ENCODE measurements at regions not wholly inside any gene's neighbourhood (a gene's known extent, or its start where the extent isn't known, plus 50 kb on each side); places are given as distances from the start of the nearest gene placed in this dataset.

GRCh38 chr2:207311316-207312005 is 145.7 kb upstream of the KLF7 start (continued):
- TF ChIP-seq E2F6 (IDR thresholded peaks at IDR 0.05; ENCODE audit: borderline replicate concordance in 1 of 2, extremely low read depth in 1 of 2, insufficient read depth in 1 of 2, insufficient read length in 1 of 2, low read depth in 1 of 2, low read length in 1 of 2, poor library complexity in 1 of 2, severe bottlenecking in 1 of 2), result no peak
- no peak for TF ChIP-seq PRPF4 (IDR thresholded peaks at IDR 0.05; ENCODE audit: insufficient read depth, low read depth, low read length, poor library complexity, severe bottlenecking)
- no peak for TF ChIP-seq NR2F6 (CRISPR knock-in tag; IDR thresholded peaks at IDR 0.05)
- no peak for TF ChIP-seq ZNF507 (tag; conservative IDR thresholded peaks at IDR 0.05)
- TF ChIP-seq, protein P1, sequence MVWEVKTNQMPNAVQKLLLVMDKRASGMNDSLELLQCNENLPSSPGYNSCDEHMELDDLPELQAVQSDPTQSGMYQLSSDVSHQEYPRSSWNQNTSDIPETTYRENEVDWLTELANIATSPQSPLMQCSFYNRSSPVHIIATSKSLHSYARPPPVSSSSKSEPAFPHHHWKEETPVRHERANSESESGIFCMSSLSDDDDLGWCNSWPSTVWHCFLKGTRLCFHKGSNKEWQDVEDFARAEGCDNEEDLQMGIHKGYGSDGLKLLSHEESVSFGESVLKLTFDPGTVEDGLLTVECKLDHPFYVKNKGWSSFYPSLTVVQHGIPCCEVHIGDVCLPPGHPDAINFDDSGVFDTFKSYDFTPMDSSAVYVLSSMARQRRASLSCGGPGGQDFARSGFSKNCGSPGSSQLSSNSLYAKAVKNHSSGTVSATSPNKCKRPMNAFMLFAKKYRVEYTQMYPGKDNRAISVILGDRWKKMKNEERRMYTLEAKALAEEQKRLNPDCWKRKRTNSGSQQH (CRISPR knock-in tag; IDR thresholded peaks at IDR 0.05), result no peak
- peak; percentile 66 for TF ChIP-seq USF1 (CRISPR knock-in tag; IDR thresholded peaks at IDR 0.05)
- TF ChIP-seq CREBBP (IDR thresholded peaks at IDR 0.05; ENCODE audit: low read depth, low read length), result no peak
- no peak for TF ChIP-seq NR4A1 (CRISPR knock-in tag; IDR thresholded peaks at IDR 0.05)
- no peak for TF ChIP-seq NR4A1 (tag; IDR thresholded peaks at IDR 0.05)
- 0 out of 2 replicates have a peak, but pooled peaks have one; percentile 83 for TF ChIP-seq ZNF584 (CRISPR knock-in tag; IDR thresholded peaks at IDR 0.05; ENCODE audit: low read depth)
- no peak for TF ChIP-seq PHTF2 (CRISPR knock-in tag; IDR thresholded peaks at IDR 0.05)
- peak; percentile 39 for TF ChIP-seq BRD9 (IDR thresholded peaks at IDR 0.05; ENCODE audit: low read depth, partially characterized antibody)
- TF ChIP-seq CBX3 (IDR thresholded peaks at IDR 0.05; ENCODE audit: borderline replicate concordance in 1 of 2, low read length in 2 of 2), result no peak; a peak in 1 of 3 replicates
- TF ChIP-seq ATF7 (IDR thresholded peaks at IDR 0.05), result peak; percentile 88
- no peak for TF ChIP-seq ZBTB33 (CRISPR knock-in tag; IDR thresholded peaks at IDR 0.05)
- no peak for TF ChIP-seq MAFK (IDR thresholded peaks at IDR 0.05; ENCODE audit: low read length)
- TF ChIP-seq ZNF174 (CRISPR knock-in tag; IDR thresholded peaks at IDR 0.05), result no peak
- TF ChIP-seq HMGN3 (IDR thresholded peaks at IDR 0.05; ENCODE audit: borderline replicate concordance, extremely low read depth, insufficient read length, low read depth, low read length), result no peak
- TF ChIP-seq MLLT1 (IDR thresholded peaks at IDR 0.05), result no peak
- no peak for TF ChIP-seq FOXM1 (IDR thresholded peaks at IDR 0.05; ENCODE audit: low read depth)
- TF ChIP-seq FOXM1 (CRISPR knock-in tag; IDR thresholded peaks at IDR 0.05; ENCODE audit: low read depth), result no peak
- no peak for TF ChIP-seq ERF (CRISPR knock-in tag; IDR thresholded peaks at IDR 0.05)
- TF ChIP-seq NFIC (IDR thresholded peaks at IDR 0.05), result no peak

Data from K562 (cell line).